T-helper 17 cell (primary cell): ENCODE measurements at regions not wholly inside any gene's neighbourhood (a gene's known extent, or its start where the extent isn't known, plus 50 kb on each side); places are given as distances from the start of the nearest gene placed in this dataset.
"Not testable (repeated sequence)": the region's sequence is repeated elsewhere in the genome, so short reads cannot be mapped to it uniquely, and the experiment has no call there.

Source experiments
- ATAC-seq: fragments of 150-1000 bp; cut with Tn5 transposase; 2 replicates; pipeline ENCODE4 v1.10.0; 2021; ENCODE audit warnings: mild to moderate bottlenecking, moderate library complexity
- DNase-seq, 3 donors: peaks; one replicate each; pipeline versions ENCODE4 v3.0.0 to v3.0.0-alpha.2; 2020 to 2021
- H3K9me3 ChIP-seq: one replicate; pipeline ENCODE4 v1.7.0; 2013; ENCODE audit warnings: low read length, mild to moderate bottlenecking; ENCODE audit not compliant: control insufficient read depth, poor library complexity, severe bottlenecking
- H3K27ac Mint-ChIP-seq: one replicate; pipeline ENCODE4 v1.8.0; 2022; ENCODE audit warnings: mild to moderate bottlenecking, moderate library complexity, mixed read lengths
- H3K27me3 Mint-ChIP-seq: one replicate; pipeline ENCODE4 v1.8.0; 2022; ENCODE audit warnings: mixed read lengths
- H3K36me3 Mint-ChIP-seq: one replicate; pipeline ENCODE4 v1.8.0; 2022; ENCODE audit warnings: low read depth, mixed read lengths
- H3K4me1 Mint-ChIP-seq: one replicate; pipeline ENCODE4 v1.8.0; 2022; ENCODE audit warnings: mild to moderate bottlenecking, mixed read lengths
- H3K4me3 Mint-ChIP-seq: one replicate; pipeline ENCODE4 v1.8.0; 2022; ENCODE audit warnings: mild to moderate bottlenecking, moderate library complexity, mixed read lengths

- not testable (repeated sequence) for H3K27ac Mint-ChIP-seq, H3K9me3 ChIP-seq, H3K4me3 Mint-ChIP-seq, DNase-seq, H3K4me1 Mint-ChIP-seq, H3K36me3 Mint-ChIP-seq, ATAC-seq
- H3K27me3 Mint-ChIP-seq: peaks cover 14% of the 10 kb centered on the region
These were observed 203.4 kb downstream of the CCT8L2 start for GRCh38 chr22:16389256-16389655.

DNA sequence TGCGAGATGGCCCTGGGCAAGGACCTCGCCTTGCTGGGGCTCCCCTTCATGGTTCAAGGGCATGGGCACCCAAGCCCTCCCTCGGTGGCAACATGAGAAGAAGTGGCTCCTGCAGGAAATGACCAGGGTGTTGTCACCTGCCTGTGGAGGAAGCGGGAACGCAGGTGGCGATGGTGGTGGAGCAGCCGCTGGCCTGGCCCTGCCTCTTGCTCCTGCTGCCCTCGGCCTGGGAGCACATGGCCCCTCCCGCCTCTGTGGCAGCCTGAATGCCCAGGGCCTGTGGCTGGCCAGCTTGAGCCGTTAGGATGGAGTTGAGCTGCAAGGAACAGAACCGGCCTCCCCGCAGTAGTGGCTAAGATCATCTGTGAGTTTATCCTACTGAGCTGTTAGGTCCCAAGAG is 204.0 kb downstream of the CCT8L2 start:
- not testable (repeated sequence) for DNase-seq, H3K4me1 Mint-ChIP-seq, H3K36me3 Mint-ChIP-seq, H3K9me3 ChIP-seq, H3K27ac Mint-ChIP-seq, ATAC-seq, H3K4me3 Mint-ChIP-seq
- peaks cover 14% of the 10 kb centered on the region for H3K27me3 Mint-ChIP-seq

DNA sequence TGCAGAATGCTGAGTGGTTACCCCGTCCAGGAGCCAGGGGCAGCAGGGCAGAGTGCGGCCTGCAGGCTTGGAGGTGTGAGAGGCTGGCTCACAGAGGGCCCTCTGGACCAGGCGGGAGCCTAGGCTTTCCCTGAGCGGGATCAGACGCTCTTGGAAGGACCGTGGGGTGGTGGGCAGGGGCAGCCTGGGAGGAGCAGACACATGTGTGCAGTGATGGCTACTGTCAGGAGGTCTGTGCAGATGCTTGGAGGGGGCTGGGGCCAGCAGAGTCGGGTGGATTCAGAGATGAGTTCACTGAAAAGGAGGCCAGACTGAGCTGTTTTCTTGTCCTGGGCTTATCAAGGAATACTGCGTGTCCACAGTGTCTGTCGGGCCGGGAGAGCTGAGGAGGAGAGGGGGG is 204.5 kb downstream of the CCT8L2 start:
- H3K27ac Mint-ChIP-seq, ATAC-seq, DNase-seq, H3K4me3 Mint-ChIP-seq, H3K4me1 Mint-ChIP-seq, H3K36me3 Mint-ChIP-seq, H3K9me3 ChIP-seq: not testable (repeated sequence)
- peaks cover 14% of the 10 kb centered on the region for H3K27me3 Mint-ChIP-seq

GRCh38 chr22:16387543-16387942 is 205.1 kb downstream of the CCT8L2 start:
- Mint-ChIP-seq H3K27me3 (peaks cover 14% of the 10 kb centered on the region), H3K4me3 (peak overlapping the region; percentile 55)
- H3K27ac Mint-ChIP-seq, ATAC-seq, DNase-seq, H3K36me3 Mint-ChIP-seq, H3K9me3 ChIP-seq, H3K4me1 Mint-ChIP-seq: not testable (repeated sequence)

DNA sequence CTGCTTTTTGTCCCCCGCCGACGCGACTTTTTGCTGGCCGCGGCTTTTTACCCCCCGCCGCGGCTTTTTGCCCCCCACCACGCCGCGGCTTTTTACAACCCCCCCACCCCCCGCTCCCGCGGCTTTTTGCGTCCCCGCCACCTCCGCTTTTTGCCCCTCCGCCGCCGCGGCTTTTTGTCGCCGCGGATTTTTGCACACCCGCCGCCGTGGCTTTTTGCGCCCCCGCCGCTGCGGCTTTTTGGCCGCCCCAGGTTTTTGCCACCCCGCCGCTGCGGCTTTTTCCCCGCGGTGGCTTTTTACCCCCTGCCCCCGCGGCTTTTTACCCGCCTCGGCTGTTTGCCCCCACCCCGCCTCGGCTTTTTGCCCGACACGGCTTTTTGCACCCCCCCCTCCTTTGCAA is 205.5 kb downstream of the CCT8L2 start:
- no peaks in the 10 kb centered on the region for H3K9me3 ChIP-seq
- peak overlapping the region; percentile 55 for H3K4me3 Mint-ChIP-seq
- no peaks in the 10 kb centered on the region for H3K4me1 Mint-ChIP-seq
- H3K36me3 Mint-ChIP-seq: no peaks in the 10 kb centered on the region
- no peak overlapping the region for H3K27ac Mint-ChIP-seq
- ATAC-seq: no peak
- DNase-seq: no peak
- H3K27me3 Mint-ChIP-seq: peaks cover 14% of the 10 kb centered on the region

DNA sequence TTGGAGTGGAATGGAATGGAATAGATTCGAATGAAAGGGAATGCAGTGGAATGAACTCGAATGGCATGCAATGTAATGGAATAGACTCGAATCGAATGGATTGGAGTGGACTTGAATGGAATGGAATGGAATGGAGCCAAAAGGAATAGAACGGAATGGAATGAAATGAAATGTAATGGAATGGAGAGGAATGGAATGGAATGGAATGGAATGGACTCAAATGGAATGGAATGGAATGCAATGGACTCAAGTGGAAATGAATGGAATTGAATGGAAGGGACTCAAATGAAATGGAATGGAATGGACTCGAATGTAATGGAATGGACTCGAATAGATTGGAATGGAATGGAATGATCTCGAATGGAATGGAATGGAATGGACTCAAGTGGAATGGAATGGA is 231.3 kb downstream of the CCT8L2 start:
- ATAC-seq, H3K27ac Mint-ChIP-seq, DNase-seq, H3K4me3 Mint-ChIP-seq, H3K9me3 ChIP-seq, H3K36me3 Mint-ChIP-seq, H3K4me1 Mint-ChIP-seq, H3K27me3 Mint-ChIP-seq: not testable (repeated sequence)

DNA sequence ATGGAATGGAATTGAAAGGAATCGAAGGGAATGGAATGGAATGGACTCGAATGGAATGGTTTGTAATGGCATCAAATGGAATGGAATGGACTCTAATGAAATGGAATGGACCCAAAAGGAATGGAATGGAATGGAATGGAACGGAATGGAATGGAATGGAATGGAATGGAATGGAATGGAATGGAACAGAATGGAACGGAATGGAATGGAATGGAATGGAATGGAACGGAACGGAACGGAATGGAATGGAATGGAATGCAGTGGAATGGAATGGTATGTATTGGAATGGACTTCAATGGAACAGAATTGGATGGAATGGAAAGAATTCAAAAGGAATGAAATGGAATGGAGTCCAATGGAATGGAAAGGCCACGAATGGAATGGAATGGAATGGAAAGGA is 240.0 kb downstream of the CCT8L2 start:
- not testable (repeated sequence) for H3K27ac Mint-ChIP-seq, H3K4me1 Mint-ChIP-seq, H3K4me3 Mint-ChIP-seq, H3K9me3 ChIP-seq, H3K27me3 Mint-ChIP-seq, DNase-seq, H3K36me3 Mint-ChIP-seq
- ATAC-seq: peak; percentile 40

- H3K27ac Mint-ChIP-seq, DNase-seq, H3K4me1 Mint-ChIP-seq, ATAC-seq, H3K4me3 Mint-ChIP-seq, H3K27me3 Mint-ChIP-seq, H3K36me3 Mint-ChIP-seq, H3K9me3 ChIP-seq: not testable (repeated sequence)
These were observed 245.5 kb downstream of the CCT8L2 start for GRCh38 chr22:16347083-16347482.

DNA sequence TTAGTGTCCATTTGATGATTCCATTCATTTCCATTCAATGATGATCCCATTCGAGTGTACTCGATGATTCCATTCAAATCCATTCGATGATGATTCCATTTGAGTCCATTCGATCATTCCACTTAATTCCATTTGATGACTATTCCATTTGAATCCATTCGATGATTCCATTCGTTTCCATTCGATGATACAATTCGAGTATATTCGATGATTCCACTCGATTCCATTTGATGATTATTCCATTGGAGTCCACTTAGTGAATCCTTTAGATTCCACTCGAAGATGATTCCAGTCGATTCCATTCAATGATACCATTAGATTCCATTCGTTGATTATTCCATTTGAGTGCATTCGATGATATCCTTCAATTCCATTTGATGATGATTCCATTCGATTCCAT is 277.0 kb downstream of the CCT8L2 start:
- not testable (repeated sequence) for H3K9me3 ChIP-seq, H3K27me3 Mint-ChIP-seq, H3K4me1 Mint-ChIP-seq, DNase-seq, H3K4me3 Mint-ChIP-seq, H3K36me3 Mint-ChIP-seq, H3K27ac Mint-ChIP-seq, ATAC-seq
